GM23338 (cell line): ENCODE measurements at regions not wholly inside any gene's neighbourhood (a gene's known extent, or its start where the extent isn't known, plus 50 kb on each side); places are given as distances from the start of the nearest gene placed in this dataset.

Experiments
- CREB1 ChIP-seq: fragments of 250-450 bp; sonication (Bioruptor Pico); IDR thresholded peaks from 2 replicates; pipeline ENCODE4 v1.5.0; 2020; ENCODE audit warnings: low read depth, mild to moderate bottlenecking, moderate library complexity
- CTCF ChIP-seq, 2 experiments: fragments of 200-600 bp in 1 of 2; sonication (generic) in 1 of 2; conservative IDR thresholded peaks; 2 replicates each; pipeline versions ENCODE4 v1.5.1 to v1.6.1; 2016 to 2017; ENCODE audit warnings: antibody characterized with exemption in 2 of 2, low read depth in 2 of 2, mild to moderate bottlenecking in 2 of 2, moderate library complexity in 1 of 2
- ETS1 ChIP-seq: IDR thresholded peaks from 2 replicates; pipeline ENCODE4 v1.6.1; 2016; ENCODE audit warnings: antibody characterized with exemption
- EZH2 ChIP-seq: fragments of 200-600 bp; sonication (generic); IDR thresholded peaks from one replicate; pipeline ENCODE4 v1.8.0; 2017; ENCODE audit warnings: antibody characterized with exemption, mild to moderate bottlenecking, low read depth; ENCODE audit not compliant: unreplicated experiment
- EZH2phosphoT487 ChIP-seq: fragments of 200-600 bp; sonication (generic); IDR thresholded peaks from one replicate; pipeline ENCODE4 v1.8.1; 2018; ENCODE audit warnings: antibody characterized with exemption; ENCODE audit not compliant: unreplicated experiment
- JUNB ChIP-seq: IDR thresholded peaks from one replicate; pipeline ENCODE4 v1.6.1; 2016; ENCODE audit warnings: antibody characterized with exemption; ENCODE audit not compliant: unreplicated experiment
- POLR2AphosphoS5 ChIP-seq: IDR thresholded peaks from 2 replicates; pipeline ENCODE4 v1.6.1; 2016; ENCODE audit warnings: antibody characterized with exemption, low read depth
- REST ChIP-seq: IDR thresholded peaks from one replicate; pipeline ENCODE4 v1.6.1; 2018; ENCODE audit warnings: antibody characterized with exemption; ENCODE audit not compliant: unreplicated experiment
- STAT1 ChIP-seq: IDR thresholded peaks from one replicate; pipeline ENCODE4 v1.6.1; 2016; ENCODE audit warnings: antibody characterized with exemption; ENCODE audit not compliant: unreplicated experiment
- ZNF114 ChIP-seq: fragments of 250-450 bp; sonication (Bioruptor Pico); IDR thresholded peaks from 2 replicates; pipeline ENCODE4 v1.5.0; 2020; ENCODE audit warnings: mild to moderate bottlenecking, moderate library complexity
- ZNF331 ChIP-seq: fragments of 250-450 bp; sonication (Bioruptor Pico); IDR thresholded peaks from 2 replicates; pipeline ENCODE4 v1.5.0; 2020; ENCODE audit warnings: low read depth, mild to moderate bottlenecking, moderate library complexity
- ZNF462 ChIP-seq: fragments of 250-450 bp; sonication (Bioruptor Pico); IDR thresholded peaks from 2 replicates; pipeline ENCODE4 v1.5.0; 2020; ENCODE audit warnings: mild to moderate bottlenecking, moderate library complexity

GRCh38 chr13:50757008-50757407 is 86.5 kb downstream of the DLEU7 start:
- TF ChIP-seq CTCF (conservative IDR thresholded peaks at IDR 0.05; ENCODE audit: low read depth in 2 of 2) (no peak), EZH2phosphoT487 (no peak), POLR2AphosphoS5 (no peak), JUNB (no peak), CREB1 (no peak), REST (no peak), ETS1 (no peak), EZH2 (no peak), ZNF331 (CRISPR knock-in tag) (no peak), ZNF114 (CRISPR knock-in tag) (no peak), STAT1 (no peak), ZNF462 (CRISPR knock-in tag) (no peak)
